ENCODE measurements at regions not wholly inside any gene's neighbourhood (a gene's known extent, or its start where the extent isn't known, plus 50 kb on each side); places are given as distances from the start of the nearest gene placed in this dataset.

DNA sequence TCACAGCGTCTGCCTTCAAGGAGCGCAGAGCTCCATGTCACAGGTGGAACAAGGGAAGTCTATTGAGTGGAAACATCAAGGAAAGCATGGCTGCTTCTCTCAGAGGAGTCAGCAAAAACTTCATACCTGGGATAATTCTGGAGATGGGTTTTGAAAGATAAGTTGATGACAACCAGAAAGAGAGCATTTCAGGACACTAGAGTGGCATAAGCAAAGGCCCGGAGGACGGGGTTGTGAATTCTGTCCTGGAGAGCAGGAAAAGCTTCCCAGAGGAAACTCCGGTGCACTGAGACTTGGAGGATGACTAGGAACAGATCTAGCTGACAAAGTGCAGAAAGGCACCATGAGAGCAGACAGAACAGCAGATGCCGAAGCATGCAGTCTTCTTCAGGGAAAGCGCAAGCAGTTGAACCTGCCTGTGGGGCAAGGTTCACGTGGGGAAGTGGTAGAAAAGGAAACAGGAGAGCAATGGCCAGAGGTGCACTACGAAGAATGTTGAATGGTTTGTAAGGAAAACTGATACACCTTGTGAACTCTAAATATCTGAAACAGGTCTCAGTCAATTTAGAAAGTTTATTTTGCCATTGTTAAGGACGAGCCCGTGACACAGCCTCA, 222.9 kb downstream of the PLPP3 start:
- Histone ChIP-seq H3K27ac (no peak overlapping the region), H3K4me3 (no peak overlapping the region), H3K4me1 (ENCODE audit: insufficient read depth) (no peaks in the 10 kb centered on the region), H3K27me3 (no peaks in the 10 kb centered on the region), H3K36me3 (no peaks in the 10 kb centered on the region), H3K9me3 (no peaks in the 10 kb centered on the region)
- intact Hi-C loops (cut with DNase I) = no loop called here
- no peak for TF ChIP-seq POLR2A (IDR thresholded peaks at IDR 0.05)
- no peak for TF ChIP-seq EP300 (IDR thresholded peaks at IDR 0.05)
- TF ChIP-seq, protein P1, sequence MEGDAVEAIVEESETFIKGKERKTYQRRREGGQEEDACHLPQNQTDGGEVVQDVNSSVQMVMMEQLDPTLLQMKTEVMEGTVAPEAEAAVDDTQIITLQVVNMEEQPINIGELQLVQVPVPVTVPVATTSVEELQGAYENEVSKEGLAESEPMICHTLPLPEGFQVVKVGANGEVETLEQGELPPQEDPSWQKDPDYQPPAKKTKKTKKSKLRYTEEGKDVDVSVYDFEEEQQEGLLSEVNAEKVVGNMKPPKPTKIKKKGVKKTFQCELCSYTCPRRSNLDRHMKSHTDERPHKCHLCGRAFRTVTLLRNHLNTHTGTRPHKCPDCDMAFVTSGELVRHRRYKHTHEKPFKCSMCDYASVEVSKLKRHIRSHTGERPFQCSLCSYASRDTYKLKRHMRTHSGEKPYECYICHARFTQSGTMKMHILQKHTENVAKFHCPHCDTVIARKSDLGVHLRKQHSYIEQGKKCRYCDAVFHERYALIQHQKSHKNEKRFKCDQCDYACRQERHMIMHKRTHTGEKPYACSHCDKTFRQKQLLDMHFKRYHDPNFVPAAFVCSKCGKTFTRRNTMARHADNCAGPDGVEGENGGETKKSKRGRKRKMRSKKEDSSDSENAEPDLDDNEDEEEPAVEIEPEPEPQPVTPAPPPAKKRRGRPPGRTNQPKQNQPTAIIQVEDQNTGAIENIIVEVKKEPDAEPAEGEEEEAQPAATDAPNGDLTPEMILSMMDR (IDR thresholded peaks at IDR 0.05) = no peak
- 94 to 96% (median 95%) methylated on average over 11 of the region's 11 CpGs for WGBS, 3 donors
- no peak for DNase-seq

DNA sequence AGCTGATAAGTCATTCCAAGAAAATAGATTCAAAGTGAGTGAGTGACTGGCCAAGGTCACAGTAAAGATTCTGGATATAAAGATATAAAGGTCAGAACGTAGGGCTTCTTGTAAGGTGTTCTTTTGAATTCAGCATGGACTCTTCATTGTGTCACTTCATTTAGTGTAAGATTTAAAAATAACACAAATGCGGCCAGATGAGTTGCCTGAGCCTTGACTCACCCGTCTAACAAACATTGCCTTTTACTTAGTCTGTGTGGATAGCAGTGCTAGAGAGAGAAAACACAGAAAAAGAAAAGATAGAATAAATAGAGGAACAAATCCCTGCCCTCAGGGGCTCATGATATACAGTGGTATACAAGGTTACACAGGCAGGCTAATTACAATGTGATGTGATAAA, 223.4 kb downstream of the PLPP3 start:
- no peaks in the 10 kb centered on the region for H3K9me3 ChIP-seq
- H3K27me3 ChIP-seq = no peaks in the 10 kb centered on the region
- intact Hi-C loops (cut with DNase I) = no loop called here
- no peak for TF ChIP-seq EP300 (IDR thresholded peaks at IDR 0.05)
- no peak overlapping the region for H3K27ac ChIP-seq
- no peak for DNase-seq
- H3K4me1 ChIP-seq (ENCODE audit: insufficient read depth) = no peaks in the 10 kb centered on the region
- no peaks in the 10 kb centered on the region for H3K36me3 ChIP-seq
- 88 to 93% (median 89%) methylated on average over 3 of the region's 3 CpGs for WGBS, 3 donors
- no peak overlapping the region for H3K4me3 ChIP-seq

DNA sequence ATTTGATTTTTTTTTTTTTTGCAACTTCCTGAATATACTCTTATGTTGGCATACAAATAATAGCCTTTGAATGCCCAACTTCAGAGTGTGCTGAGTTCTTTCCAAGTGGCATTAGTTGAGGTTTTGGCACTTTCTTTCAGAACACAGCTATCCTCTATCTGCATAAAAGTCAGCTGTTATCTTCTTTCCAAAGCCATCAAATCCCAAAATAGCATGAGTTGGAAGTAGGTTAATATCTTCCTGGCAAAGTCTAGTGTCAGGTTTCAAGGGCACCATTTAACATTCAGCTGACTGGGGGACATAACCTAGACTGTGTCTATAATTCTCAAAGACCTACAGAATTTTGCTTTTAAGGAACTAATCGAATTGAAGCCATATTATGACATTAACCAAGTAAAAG, 223.9 kb downstream of the PLPP3 start:
- H3K9me3 ChIP-seq = no peaks in the 10 kb centered on the region
- H3K4me3 ChIP-seq = no peak overlapping the region
- DNase-seq = no peak
- intact Hi-C loops (cut with DNase I) = no loop called here
- WGBS, 3 donors = 85 to 88% (median 87%) methylated on average over 1 of the region's 1 CpG
- no peaks in the 10 kb centered on the region for H3K36me3 ChIP-seq
- no peaks in the 10 kb centered on the region for H3K27me3 ChIP-seq
- TF ChIP-seq POLR2A (IDR thresholded peaks at IDR 0.05) = no peak
- TF ChIP-seq, protein P1 (IDR thresholded peaks at IDR 0.05) = no peak
- no peak for TF ChIP-seq EP300 (IDR thresholded peaks at IDR 0.05)
- H3K27ac ChIP-seq = no peak overlapping the region
- H3K4me1 ChIP-seq (ENCODE audit: insufficient read depth) = no peaks in the 10 kb centered on the region

DNA sequence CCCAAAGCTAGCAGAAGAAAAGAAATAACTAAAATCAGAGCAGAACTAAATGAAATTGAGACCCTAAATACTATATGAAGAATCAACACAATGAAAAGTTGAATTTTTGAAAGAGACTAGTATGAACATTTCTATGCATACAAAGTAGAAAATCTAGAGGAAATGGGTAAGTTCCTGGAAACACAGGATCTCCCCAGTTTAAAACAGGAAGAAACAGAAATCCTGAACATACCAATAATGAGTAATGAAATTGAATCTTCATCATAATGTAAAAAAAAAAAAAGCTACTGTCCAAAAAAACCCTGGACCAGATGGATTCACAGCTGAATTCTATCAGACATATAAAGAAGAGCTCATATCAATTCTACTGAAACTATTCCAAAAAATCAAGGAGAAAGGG, 233.5 kb downstream of the PLPP3 start:
- intact Hi-C loops (cut with DNase I) = no loop called here
- H3K36me3 ChIP-seq = no peaks in the 10 kb centered on the region
- H3K4me3 ChIP-seq = no peak overlapping the region
- H3K9me3 ChIP-seq = no peaks in the 10 kb centered on the region
- TF ChIP-seq EP300 (IDR thresholded peaks at IDR 0.05) (no peak), POLR2A (IDR thresholded peaks at IDR 0.05) (no peak)
- TF ChIP-seq, protein P1 (IDR thresholded peaks at IDR 0.05) = no peak
- no peaks in the 10 kb centered on the region for H3K27me3 ChIP-seq
- H3K27ac ChIP-seq = no peak overlapping the region
- no peaks in the 10 kb centered on the region for H3K4me1 ChIP-seq (ENCODE audit: insufficient read depth)
- DNase-seq = no peak

DNA sequence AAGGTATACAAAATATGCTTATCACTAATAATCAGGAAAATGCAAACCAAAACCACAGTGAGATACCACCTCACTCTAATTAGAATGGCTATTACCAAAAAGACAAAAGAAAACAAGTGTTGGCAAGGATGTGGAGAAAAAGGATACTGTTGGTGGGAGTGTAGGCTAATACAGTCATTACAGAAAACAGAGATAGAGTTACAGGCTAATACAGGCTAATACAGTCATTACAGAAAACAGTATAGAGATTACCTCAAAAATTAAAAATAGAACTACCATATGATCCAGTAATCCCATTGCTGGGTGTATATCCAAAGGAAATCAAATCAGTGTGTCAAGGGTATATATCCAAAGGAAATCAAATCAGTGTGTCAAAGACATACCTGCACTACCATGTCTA, 238.4 kb downstream of the PLPP3 start:
- intact Hi-C loops (cut with DNase I) = no loop called here
- H3K27me3 ChIP-seq = no peaks in the 10 kb centered on the region
- DNase-seq = no peak
- H3K36me3 ChIP-seq = no peaks in the 10 kb centered on the region
- no peak overlapping the region for H3K4me3 ChIP-seq
- H3K27ac ChIP-seq = no peak overlapping the region
- TF ChIP-seq EP300 (IDR thresholded peaks at IDR 0.05) = no peak
- TF ChIP-seq POLR2A (IDR thresholded peaks at IDR 0.05) = no peak
- TF ChIP-seq, protein P1 (IDR thresholded peaks at IDR 0.05) = no peak
- no peaks in the 10 kb centered on the region for H3K4me1 ChIP-seq (ENCODE audit: insufficient read depth)
- no peaks in the 10 kb centered on the region for H3K9me3 ChIP-seq

Data from ovary (tissue), 7 donors.